ENCODE measurements at regions not wholly inside any gene's neighbourhood (a gene's known extent, or its start where the extent isn't known, plus 50 kb on each side); places are given as distances from the start of the nearest gene placed in this dataset.

DNA sequence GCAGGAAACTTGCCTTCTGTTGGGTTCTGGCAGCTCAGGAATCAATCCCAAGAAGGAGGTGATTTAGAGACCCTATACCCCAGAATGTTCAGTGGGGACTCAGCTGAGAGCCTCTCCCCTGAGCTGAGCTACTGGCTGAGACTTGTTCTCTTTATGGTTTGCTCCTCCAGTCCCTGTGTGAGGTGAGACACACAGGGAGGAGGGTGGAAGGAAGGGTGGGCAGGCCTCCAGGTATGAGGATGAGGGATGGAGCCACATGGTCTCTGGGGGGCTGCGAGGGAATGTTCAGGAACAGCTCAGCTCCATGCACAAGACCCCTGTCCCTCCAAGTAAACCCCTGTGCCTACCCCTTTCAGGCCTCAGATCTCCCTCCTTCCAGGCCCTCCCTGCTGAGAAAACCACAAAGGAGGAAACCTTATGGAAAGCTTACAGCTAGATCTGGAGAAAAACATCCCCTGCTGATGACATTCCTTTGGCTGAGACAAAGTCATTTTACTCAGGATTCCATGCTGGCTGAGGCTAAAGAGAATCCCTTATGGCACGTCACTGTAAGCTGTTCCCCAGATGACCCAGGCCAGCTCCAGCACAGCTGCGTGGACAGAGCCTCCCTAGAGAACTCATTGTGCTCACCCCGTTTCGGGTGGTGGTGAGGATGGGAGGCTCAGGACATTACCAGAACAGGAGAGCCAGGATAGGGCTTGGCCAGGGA, 91.5 kb upstream of the IPO9 start:
- no peak for ATAC-seq

DNA sequence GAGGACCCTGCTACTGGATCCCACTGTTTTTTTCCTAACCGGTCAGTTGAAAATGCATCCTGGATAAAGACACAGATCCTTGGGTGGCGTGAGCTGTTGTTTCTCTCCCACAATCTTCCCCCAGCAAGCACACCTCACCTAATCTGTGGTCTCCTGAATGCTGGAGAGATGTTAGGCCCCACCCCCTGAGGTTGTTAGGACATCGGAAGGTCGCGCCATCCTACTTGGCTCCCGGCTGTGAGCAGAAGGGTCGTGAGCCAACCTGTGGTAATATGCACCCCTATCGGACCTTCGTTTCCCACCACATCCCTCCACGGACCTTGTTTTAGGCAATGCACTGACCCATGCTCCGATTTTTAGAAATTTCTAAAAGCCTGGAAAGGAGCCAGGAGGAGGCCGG, 89.9 kb upstream of the IPO9 start:
- no peaks in the 10 kb centered on the region for H3K9me3 ChIP-seq
- no peak for ATAC-seq

More for the DNA sequence above, 91.5 kb upstream of the IPO9 start:
- no peak for DNase-seq
- Histone ChIP-seq H3K36me3 (no peaks in the 10 kb centered on the region), H3K4me3 (no peak overlapping the region), H3K4me1 (peaks cover 24% of the 10 kb centered on the region), H3K9me3 (no peaks in the 10 kb centered on the region), H3K27ac (no peak overlapping the region), H3K27me3 (no peaks in the 10 kb centered on the region)
- intact Hi-C loops (cut with DNase I) = no loop called here
- TF ChIP-seq, protein P1, sequence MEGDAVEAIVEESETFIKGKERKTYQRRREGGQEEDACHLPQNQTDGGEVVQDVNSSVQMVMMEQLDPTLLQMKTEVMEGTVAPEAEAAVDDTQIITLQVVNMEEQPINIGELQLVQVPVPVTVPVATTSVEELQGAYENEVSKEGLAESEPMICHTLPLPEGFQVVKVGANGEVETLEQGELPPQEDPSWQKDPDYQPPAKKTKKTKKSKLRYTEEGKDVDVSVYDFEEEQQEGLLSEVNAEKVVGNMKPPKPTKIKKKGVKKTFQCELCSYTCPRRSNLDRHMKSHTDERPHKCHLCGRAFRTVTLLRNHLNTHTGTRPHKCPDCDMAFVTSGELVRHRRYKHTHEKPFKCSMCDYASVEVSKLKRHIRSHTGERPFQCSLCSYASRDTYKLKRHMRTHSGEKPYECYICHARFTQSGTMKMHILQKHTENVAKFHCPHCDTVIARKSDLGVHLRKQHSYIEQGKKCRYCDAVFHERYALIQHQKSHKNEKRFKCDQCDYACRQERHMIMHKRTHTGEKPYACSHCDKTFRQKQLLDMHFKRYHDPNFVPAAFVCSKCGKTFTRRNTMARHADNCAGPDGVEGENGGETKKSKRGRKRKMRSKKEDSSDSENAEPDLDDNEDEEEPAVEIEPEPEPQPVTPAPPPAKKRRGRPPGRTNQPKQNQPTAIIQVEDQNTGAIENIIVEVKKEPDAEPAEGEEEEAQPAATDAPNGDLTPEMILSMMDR (IDR thresholded peaks at IDR 0.05) = no peak

DNA sequence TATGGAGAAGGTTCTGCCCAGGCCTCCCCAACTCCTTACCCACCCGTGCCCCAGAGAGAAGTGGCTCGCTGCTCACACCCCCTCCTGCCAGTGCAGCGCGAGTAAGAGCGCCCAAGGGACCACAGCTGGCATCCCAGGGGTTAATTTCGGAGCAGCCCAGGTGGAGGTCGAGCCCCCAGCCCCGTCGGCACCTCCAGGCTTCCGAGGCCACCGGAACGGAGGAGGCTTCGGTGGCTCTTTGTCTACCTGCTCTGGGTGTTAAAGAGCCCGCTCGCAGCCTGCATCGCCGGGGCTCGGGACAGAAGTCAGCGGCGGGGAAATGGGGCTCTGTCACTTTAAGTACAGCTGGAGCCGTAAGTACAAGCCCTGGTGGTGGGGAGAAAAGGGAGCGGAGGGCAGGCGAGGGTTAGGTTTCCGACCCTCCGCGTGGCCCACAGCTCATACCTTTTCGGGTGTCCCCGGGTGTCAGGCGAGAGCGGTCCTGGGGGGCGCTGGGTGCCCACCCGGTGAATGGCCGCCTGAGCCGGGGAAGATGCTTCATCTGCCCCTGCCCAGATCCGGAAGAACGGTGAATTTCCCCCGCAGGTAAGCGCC, 89.4 kb upstream of the IPO9 start:
- H3K4me1 ChIP-seq = peaks cover 24% of the 10 kb centered on the region
- H3K27me3 ChIP-seq = no peaks in the 10 kb centered on the region
- peak; percentile 76 for DNase-seq
- H3K4me3 ChIP-seq = peak overlapping the region; percentile 69
- no peaks in the 10 kb centered on the region for H3K36me3 ChIP-seq
- peak overlapping the region; percentile 42 for H3K27ac ChIP-seq
- intact Hi-C loops (cut with DNase I) = no loop called here
- no peaks in the 10 kb centered on the region for H3K9me3 ChIP-seq
- peak; percentile 87 for ATAC-seq
- TF ChIP-seq, protein P1 (IDR thresholded peaks at IDR 0.05) = no peak

More for the DNA sequence above, 89.9 kb upstream of the IPO9 start:
- no peaks in the 10 kb centered on the region for H3K27me3 ChIP-seq
- TF ChIP-seq, protein P1 (IDR thresholded peaks at IDR 0.05) = no peak
- intact Hi-C loops (cut with DNase I) = no loop called here
- peak overlapping the region; percentile 69 for H3K4me3 ChIP-seq
- H3K27ac ChIP-seq = no peak overlapping the region
- DNase-seq = no peak
- peaks cover 24% of the 10 kb centered on the region for H3K4me1 ChIP-seq
- no peaks in the 10 kb centered on the region for H3K36me3 ChIP-seq

DNA sequence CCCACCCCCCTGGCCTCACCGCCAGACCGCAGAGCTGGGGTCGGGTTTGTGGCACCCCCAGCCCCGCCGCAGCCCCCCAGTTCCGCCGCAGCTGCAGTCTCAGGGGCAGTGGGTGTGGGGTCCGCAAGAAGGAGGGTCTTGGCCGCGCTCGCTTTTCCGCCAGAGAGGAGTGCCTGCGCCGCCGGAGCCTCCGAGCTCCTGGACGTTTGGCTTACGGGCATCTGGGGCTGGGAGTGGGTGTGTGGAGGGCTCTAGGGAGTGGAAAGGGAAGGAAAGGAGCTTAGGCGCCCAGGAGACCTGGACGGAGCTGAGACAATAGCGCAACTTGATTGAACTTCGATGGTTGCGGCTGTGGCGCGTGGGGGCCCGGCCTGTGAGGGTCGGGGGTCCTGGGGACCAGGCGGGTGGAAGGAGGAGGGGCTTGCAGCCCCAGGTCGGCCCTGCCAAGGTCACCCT, 88.8 kb upstream of the IPO9 start:
- H3K27ac ChIP-seq = peak overlapping the region; percentile 42
- H3K4me1 ChIP-seq = peaks cover 24% of the 10 kb centered on the region
- peak; percentile 35 for ATAC-seq

DNA sequence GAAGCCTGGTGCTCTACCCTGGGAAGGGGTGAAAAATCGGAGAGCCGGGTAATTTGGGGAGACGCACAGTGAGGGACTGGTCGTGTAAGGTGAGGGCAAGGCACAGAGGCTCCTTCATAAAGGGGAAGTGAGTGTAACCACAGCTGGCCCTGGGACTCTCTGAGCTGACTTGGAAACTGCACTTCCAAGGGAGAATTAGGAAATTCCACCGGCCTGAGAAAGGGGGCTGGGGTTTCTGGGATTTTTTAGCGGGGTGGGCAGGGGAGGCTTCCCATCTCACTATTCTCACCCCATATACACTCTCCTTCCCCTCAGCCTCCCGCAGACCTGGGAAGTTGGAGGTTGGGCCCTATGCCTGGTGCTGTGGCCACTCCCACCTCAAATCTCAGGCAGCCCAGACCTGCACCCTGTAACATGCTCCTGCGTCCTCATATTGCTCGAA, 88.3 kb upstream of the IPO9 start:
- TF ChIP-seq, protein P1 (IDR thresholded peaks at IDR 0.05) = no peak
- no peak for DNase-seq
- H3K27me3 ChIP-seq = no peaks in the 10 kb centered on the region
- H3K36me3 ChIP-seq = no peaks in the 10 kb centered on the region
- ATAC-seq = peak; percentile 68
- intact Hi-C loops (cut with DNase I) = no loop called here
- H3K27ac ChIP-seq = peak overlapping the region; percentile 42
- H3K4me3 ChIP-seq = peak overlapping the region; percentile 69
- peaks cover 24% of the 10 kb centered on the region for H3K4me1 ChIP-seq
- H3K9me3 ChIP-seq = no peaks in the 10 kb centered on the region

More for the DNA sequence above, 88.8 kb upstream of the IPO9 start:
- TF ChIP-seq, protein P1 (IDR thresholded peaks at IDR 0.05) = no peak
- no peaks in the 10 kb centered on the region for H3K9me3 ChIP-seq
- no peak for DNase-seq
- no peaks in the 10 kb centered on the region for H3K27me3 ChIP-seq
- H3K36me3 ChIP-seq = no peaks in the 10 kb centered on the region
- intact Hi-C loops (cut with DNase I) = no loop called here
- peak overlapping the region; percentile 69 for H3K4me3 ChIP-seq

Measured in upper lobe of right lung (tissue), 1 donor.